Loucy (cell line): ENCODE measurements at regions not wholly inside any gene's neighbourhood (a gene's known extent, or its start where the extent isn't known, plus 50 kb on each side); places are given as distances from the start of the nearest gene placed in this dataset.
"Not testable (repeated sequence)": the region's sequence is repeated elsewhere in the genome, so short reads cannot be mapped to it uniquely, and the experiment has no call there.

ENCODE experiments used
- H2AFZ ChIP-seq: fragments of 200-600 bp; sonication (generic); 2 replicates; pipeline ENCODE4 v1.6.0; 2016; ENCODE audit warnings: antibody characterized with exemption, mild to moderate bottlenecking, low read length, moderate library complexity
- H3F3A ChIP-seq: fragments of 200-600 bp; 2 replicates; pipeline ENCODE4 v1.6.0; 2016; ENCODE audit warnings: antibody characterized with exemption, low read depth, mild to moderate bottlenecking
- H3K27me3 ChIP-seq: fragments of 200-600 bp; sonication (generic); 2 replicates; pipeline ENCODE4 v1.6.1; 2014; ENCODE audit warnings: low read length, mild to moderate bottlenecking; ENCODE audit not compliant: insufficient read depth, poor library complexity, severe bottlenecking
- H3K36me3 ChIP-seq: fragments of 200-600 bp; sonication (generic); 2 replicates; pipeline ENCODE4 v1.6.1; 2016; ENCODE audit warnings: low read length; ENCODE audit not compliant: insufficient read depth
- H3K4me1 ChIP-seq: fragments of 200-600 bp; sonication (generic); 2 replicates; pipeline ENCODE4 v1.5.1; 2014; ENCODE audit warnings: low read length, mild to moderate bottlenecking; ENCODE audit not compliant: insufficient read depth, poor library complexity, severe bottlenecking
- H3K4me2 ChIP-seq: fragments of 200-600 bp; sonication (generic); 2 replicates; pipeline ENCODE4 v1.6.0; 2014; ENCODE audit warnings: antibody characterized with exemption, low read length, low read depth, mild to moderate bottlenecking; ENCODE audit not compliant: poor library complexity, severe bottlenecking
- H3K4me3 ChIP-seq: fragments of 200-600 bp; sonication (generic); 2 replicates; pipeline ENCODE4 v1.5.1; 2014; ENCODE audit warnings: low read length, mild to moderate bottlenecking, mixed read lengths; ENCODE audit not compliant: poor library complexity, severe bottlenecking
- H3K79me2 ChIP-seq: fragments of 200-600 bp; sonication (generic); 2 replicates; pipeline ENCODE4 v1.6.1; 2014; ENCODE audit warnings: low read length; ENCODE audit not compliant: insufficient read depth
- H3K9ac ChIP-seq: fragments of 200-600 bp; sonication (generic); 2 replicates; pipeline ENCODE4 v1.6.0; 2014; ENCODE audit warnings: mild to moderate bottlenecking, low read depth, low read length, moderate library complexity; ENCODE audit not compliant: poor library complexity, severe bottlenecking
- H3K9me2 ChIP-seq: fragments of 200-600 bp; sonication (generic); replicated peaks from 2 replicates; pipeline ENCODE4 v1.6.1; 2016; ENCODE audit warnings: low read depth, low read length, mixed read lengths
- H3K9me3 ChIP-seq: fragments of 200-600 bp; sonication (generic); 2 replicates; pipeline ENCODE4 v1.6.1; 2014; ENCODE audit warnings: mild to moderate bottlenecking, antibody characterized with exemption, low read length, low read depth; ENCODE audit not compliant: insufficient read depth
- H4K20me1 ChIP-seq: fragments of 200-600 bp; sonication (generic); 2 replicates; pipeline ENCODE4 v1.6.0; 2014; ENCODE audit warnings: antibody characterized with exemption, low read length, mild to moderate bottlenecking; ENCODE audit not compliant: insufficient read depth, poor library complexity, severe bottlenecking
- EZH2phosphoT487 ChIP-seq: fragments of 200-600 bp; IDR thresholded peaks from 2 replicates; pipeline ENCODE4 v1.6.1; 2018; ENCODE audit warnings: antibody characterized with exemption, mild to moderate bottlenecking, moderate library complexity, borderline replicate concordance
- TF ChIP-seq, protein P1 (sequence below): fragments of 200-600 bp; sonication (generic); conservative IDR thresholded peaks from 2 replicates; pipeline ENCODE4 v1.5.1; 2014; ENCODE audit warnings: mild to moderate bottlenecking, antibody characterized with exemption, low read length

- Histone ChIP-seq H3K4me2 (no peak overlapping the region), H2AFZ (no peak overlapping the region), H4K20me1 (peaks cover 3% of the 10 kb centered on the region), H3F3A (no peaks in the 10 kb centered on the region), H3K27me3 (no peaks in the 10 kb centered on the region), H3K36me3 (no peaks in the 10 kb centered on the region; the same call in 1 of the 2 replicates), H3K4me3 (no peak overlapping the region), H3K9me3 (no peaks in the 10 kb centered on the region), H3K79me2 (peaks cover 52% of the 10 kb centered on the region), H3K9ac (no peak overlapping the region), H3K9me2 (no peaks in the 10 kb centered on the region), H3K4me1 (no peaks in the 10 kb centered on the region)
- TF ChIP-seq, protein P1, sequence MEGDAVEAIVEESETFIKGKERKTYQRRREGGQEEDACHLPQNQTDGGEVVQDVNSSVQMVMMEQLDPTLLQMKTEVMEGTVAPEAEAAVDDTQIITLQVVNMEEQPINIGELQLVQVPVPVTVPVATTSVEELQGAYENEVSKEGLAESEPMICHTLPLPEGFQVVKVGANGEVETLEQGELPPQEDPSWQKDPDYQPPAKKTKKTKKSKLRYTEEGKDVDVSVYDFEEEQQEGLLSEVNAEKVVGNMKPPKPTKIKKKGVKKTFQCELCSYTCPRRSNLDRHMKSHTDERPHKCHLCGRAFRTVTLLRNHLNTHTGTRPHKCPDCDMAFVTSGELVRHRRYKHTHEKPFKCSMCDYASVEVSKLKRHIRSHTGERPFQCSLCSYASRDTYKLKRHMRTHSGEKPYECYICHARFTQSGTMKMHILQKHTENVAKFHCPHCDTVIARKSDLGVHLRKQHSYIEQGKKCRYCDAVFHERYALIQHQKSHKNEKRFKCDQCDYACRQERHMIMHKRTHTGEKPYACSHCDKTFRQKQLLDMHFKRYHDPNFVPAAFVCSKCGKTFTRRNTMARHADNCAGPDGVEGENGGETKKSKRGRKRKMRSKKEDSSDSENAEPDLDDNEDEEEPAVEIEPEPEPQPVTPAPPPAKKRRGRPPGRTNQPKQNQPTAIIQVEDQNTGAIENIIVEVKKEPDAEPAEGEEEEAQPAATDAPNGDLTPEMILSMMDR, result no peak
- TF ChIP-seq EZH2phosphoT487, result no peak
Measured at GRCh38 chr18:46239549-46239948, 135.4 kb downstream of the HAUS1 start.

DNA sequence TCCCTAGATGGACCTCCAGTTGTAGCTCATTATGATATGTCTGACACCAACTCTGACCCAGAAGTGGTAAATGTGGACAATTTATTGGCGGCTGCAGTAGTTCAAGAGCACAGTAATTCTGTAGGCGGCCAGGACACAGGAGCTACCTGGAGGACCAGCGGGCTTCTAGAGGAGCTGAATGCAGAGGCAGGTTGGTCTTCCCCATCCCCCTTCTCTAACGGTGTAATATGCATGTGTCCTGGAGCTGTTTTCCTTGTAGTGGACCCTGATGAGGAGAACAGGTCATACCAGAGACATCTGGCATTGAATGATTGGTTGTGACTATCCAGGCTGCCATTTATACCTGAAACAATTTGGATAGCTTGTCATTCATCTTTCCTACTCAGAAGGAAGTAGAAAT lies 135.8 kb downstream of the HAUS1 start:
- Histone ChIP-seq H3K9me3 (no peaks in the 10 kb centered on the region), H3K36me3 (no peaks in the 10 kb centered on the region; the same call in 1 of the 2 replicates), H3K4me3 (no peak overlapping the region), H3K9me2 (no peaks in the 10 kb centered on the region), H4K20me1 (peaks cover 3% of the 10 kb centered on the region), H3K4me1 (no peaks in the 10 kb centered on the region), H3F3A (no peaks in the 10 kb centered on the region), H3K79me2 (peaks cover 52% of the 10 kb centered on the region), H3K9ac (no peak overlapping the region), H3K4me2 (no peak overlapping the region), H2AFZ (no peak overlapping the region), H3K27me3 (no peaks in the 10 kb centered on the region)
- TF ChIP-seq EZH2phosphoT487, result no peak
- TF ChIP-seq, protein P1, result no peak

GRCh38 chr18:46241393-46241792 lies 137.2 kb downstream of the HAUS1 start:
- not testable (repeated sequence) for H3K27me3 ChIP-seq, H3K9me2 ChIP-seq, H3K4me2 ChIP-seq, H4K20me1 ChIP-seq, H3F3A ChIP-seq, H3K9ac ChIP-seq, H3K36me3 ChIP-seq, H3K4me1 ChIP-seq, H3K4me3 ChIP-seq, H2AFZ ChIP-seq, H3K9me3 ChIP-seq
- H3K79me2 ChIP-seq, result peaks cover 57% of the 10 kb centered on the region

DNA sequence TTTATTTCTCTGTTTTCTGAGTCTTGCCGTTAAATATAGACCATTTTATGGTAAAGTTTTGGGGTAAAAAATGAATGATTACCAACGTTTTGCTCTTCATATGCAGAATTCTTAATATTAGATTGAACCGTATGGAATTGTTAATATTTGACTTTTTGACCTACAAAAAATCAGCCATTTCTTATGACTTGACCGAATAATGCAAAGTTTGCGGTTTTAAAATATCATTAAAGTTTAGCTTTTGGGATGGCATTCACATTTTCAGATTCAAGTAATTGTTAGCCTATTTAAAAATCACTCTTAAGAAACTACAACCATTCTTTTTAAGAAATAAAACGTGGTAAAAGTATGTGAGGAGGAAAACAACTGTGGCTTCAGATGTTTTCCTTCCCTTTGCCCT lies 138.0 kb downstream of the HAUS1 start:
- H3K79me2 ChIP-seq, result peaks cover 56% of the 10 kb centered on the region
- H3K9me3 ChIP-seq, result no peaks in the 10 kb centered on the region
- no peaks in the 10 kb centered on the region; the same call in 1 of the 2 replicates for H3K36me3 ChIP-seq
- peaks cover 3% of the 10 kb centered on the region for H4K20me1 ChIP-seq
- no peaks in the 10 kb centered on the region for H3K27me3 ChIP-seq
- H3K4me1 ChIP-seq, result no peaks in the 10 kb centered on the region
- H3K4me3 ChIP-seq, result no peak overlapping the region
- TF ChIP-seq EZH2phosphoT487, result no peak
- TF ChIP-seq, protein P1, result no peak
- no peak overlapping the region for H3K4me2 ChIP-seq
- H3F3A ChIP-seq, result no peaks in the 10 kb centered on the region
- no peaks in the 10 kb centered on the region for H3K9me2 ChIP-seq
- H3K9ac ChIP-seq, result no peak overlapping the region
- H2AFZ ChIP-seq, result no peak overlapping the region
